ENCODE measurements at regions not wholly inside any gene's neighbourhood (a gene's known extent, or its start where the extent isn't known, plus 50 kb on each side); places are given as distances from the start of the nearest gene placed in this dataset.

GRCh38 chr9:26391036-26391435, 501.6 kb downstream of the CAAP1 start:
- DNase-seq (ENCODE audit: low read depth), result no peak
- H3K4me3 ChIP-seq (ENCODE audit: low read length), result no peak overlapping the region
- TF ChIP-seq, protein P1, sequence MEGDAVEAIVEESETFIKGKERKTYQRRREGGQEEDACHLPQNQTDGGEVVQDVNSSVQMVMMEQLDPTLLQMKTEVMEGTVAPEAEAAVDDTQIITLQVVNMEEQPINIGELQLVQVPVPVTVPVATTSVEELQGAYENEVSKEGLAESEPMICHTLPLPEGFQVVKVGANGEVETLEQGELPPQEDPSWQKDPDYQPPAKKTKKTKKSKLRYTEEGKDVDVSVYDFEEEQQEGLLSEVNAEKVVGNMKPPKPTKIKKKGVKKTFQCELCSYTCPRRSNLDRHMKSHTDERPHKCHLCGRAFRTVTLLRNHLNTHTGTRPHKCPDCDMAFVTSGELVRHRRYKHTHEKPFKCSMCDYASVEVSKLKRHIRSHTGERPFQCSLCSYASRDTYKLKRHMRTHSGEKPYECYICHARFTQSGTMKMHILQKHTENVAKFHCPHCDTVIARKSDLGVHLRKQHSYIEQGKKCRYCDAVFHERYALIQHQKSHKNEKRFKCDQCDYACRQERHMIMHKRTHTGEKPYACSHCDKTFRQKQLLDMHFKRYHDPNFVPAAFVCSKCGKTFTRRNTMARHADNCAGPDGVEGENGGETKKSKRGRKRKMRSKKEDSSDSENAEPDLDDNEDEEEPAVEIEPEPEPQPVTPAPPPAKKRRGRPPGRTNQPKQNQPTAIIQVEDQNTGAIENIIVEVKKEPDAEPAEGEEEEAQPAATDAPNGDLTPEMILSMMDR (conservative IDR thresholded peaks at IDR 0.05; ENCODE audit: low read depth, low read length), result no peak

GRCh38 chr9:26375448-26375847, 517.2 kb downstream of the CAAP1 start:
- TF ChIP-seq, protein P1 (conservative IDR thresholded peaks at IDR 0.05; ENCODE audit: low read depth, low read length), result no peak
- DNase-seq (ENCODE audit: low read depth), result peak; percentile 12
- no peak overlapping the region for H3K4me3 ChIP-seq (ENCODE audit: low read length)

DNA sequence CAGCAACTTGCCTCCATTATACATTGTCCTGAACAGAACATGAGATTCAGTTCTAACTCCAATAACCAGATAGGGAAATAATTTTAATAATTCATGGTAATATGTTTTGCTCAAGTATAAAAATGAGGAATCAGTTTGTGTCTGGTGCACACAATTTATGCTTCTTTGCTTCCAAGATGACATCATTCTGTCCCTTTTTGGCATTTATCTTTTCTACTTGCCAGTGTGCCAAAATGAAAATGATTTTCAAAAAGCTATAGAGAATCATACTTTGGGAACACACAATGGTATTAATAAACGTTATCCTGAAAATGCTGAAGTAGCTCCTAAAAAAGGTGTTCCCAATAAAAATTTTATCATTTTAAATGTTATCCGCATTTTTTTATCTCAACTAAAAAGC, 519.0 kb downstream of the CAAP1 start:
- TF ChIP-seq, protein P1 (conservative IDR thresholded peaks at IDR 0.05; ENCODE audit: low read depth, low read length), result no peak
- H3K4me3 ChIP-seq (ENCODE audit: low read length), result no peak overlapping the region
- DNase-seq (ENCODE audit: low read depth), result no peak

GRCh38 chr9:26371236-26371635, 521.4 kb downstream of the CAAP1 start:
- DNase-seq (ENCODE audit: low read depth), result no peak
- no peak overlapping the region for H3K4me3 ChIP-seq (ENCODE audit: low read length)
- TF ChIP-seq, protein P1 (conservative IDR thresholded peaks at IDR 0.05; ENCODE audit: low read depth, low read length), result no peak

- no peak for DNase-seq (ENCODE audit: low read depth)
- H3K4me3 ChIP-seq (ENCODE audit: low read length), result no peak overlapping the region
- TF ChIP-seq, protein P1 (conservative IDR thresholded peaks at IDR 0.05; ENCODE audit: low read depth, low read length), result no peak
Observed at GRCh38 chr9:26369093-26369492, 523.5 kb downstream of the CAAP1 start.

- DNase-seq (ENCODE audit: low read depth), result no peak
- TF ChIP-seq, protein P1 (conservative IDR thresholded peaks at IDR 0.05; ENCODE audit: low read depth, low read length), result no peak
- no peak overlapping the region for H3K4me3 ChIP-seq (ENCODE audit: low read length)
Observed at GRCh38 chr9:26368241-26368640, 524.4 kb downstream of the CAAP1 start.

GRCh38 chr9:26361010-26361409, 531.6 kb downstream of the CAAP1 start:
- TF ChIP-seq, protein P1 (conservative IDR thresholded peaks at IDR 0.05; ENCODE audit: low read depth, low read length), result no peak
- no peak overlapping the region for H3K4me3 ChIP-seq (ENCODE audit: low read length)
- no peak for DNase-seq (ENCODE audit: low read depth)

Data from retinal pigment epithelial cell (primary cell).